ENCODE measurements at regions not wholly inside any gene's neighbourhood (a gene's known extent, or its start where the extent isn't known, plus 50 kb on each side); places are given as distances from the start of the nearest gene placed in this dataset.
"Not testable (repeated sequence)": the region's sequence is repeated elsewhere in the genome, so short reads cannot be mapped to it uniquely, and the experiment has no call there.

GRCh38 chr1:166395729-166396128 lies 228.9 kb upstream of the FAM78B start (continued):
- TF ChIP-seq, protein P1, sequence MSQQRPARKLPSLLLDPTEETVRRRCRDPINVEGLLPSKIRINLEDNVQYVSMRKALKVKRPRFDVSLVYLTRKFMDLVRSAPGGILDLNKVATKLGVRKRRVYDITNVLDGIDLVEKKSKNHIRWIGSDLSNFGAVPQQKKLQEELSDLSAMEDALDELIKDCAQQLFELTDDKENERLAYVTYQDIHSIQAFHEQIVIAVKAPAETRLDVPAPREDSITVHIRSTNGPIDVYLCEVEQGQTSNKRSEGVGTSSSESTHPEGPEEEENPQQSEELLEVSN (IDR thresholded peaks at IDR 0.05): no peak

DNA sequence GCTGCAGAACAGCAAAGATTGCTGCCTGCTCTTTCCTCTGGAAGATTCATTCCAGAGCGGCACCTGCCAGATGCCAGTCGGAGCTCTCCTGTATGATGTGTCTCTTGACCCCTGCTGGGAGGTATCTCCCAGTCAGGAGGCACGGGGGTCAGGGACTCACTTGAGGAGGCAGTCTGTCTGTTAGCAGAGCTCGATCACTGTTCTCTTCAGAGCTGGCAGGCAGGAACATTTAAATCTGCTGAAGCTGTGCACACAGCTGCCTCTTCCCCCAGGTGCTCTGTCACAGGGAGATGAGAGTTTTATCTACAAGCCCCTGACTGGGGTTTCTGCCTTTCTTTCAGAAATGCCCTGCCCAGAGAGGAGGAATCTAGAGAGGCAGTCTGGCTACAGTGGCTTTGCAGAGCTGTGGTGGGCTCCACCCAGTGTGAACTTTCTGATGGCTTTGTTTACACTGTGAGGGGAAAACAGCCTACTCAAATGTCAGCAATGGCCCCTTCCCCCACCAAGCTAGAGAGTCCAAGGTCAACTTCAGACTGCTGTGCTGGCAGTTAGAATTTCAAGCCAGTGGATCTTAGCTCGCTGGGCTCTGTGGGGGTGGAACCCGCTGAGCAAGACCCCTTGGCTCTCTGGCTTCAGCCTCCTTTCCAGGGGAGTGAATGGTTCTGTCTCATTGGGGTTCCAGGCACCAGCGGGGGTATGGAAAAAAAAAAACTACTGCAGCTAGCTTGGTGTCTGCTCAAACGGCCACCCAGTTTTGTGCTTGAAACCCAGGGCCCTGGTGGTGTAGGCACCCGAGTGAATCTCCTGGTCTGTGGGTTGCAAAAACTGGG lies 242.7 kb upstream of the FAM78B start:
- not testable (repeated sequence) for H3K27me3 ChIP-seq (replicated peaks in 1 of 4; ENCODE audit: control insufficient read depth in 3 of 4, extremely low read depth in 1 of 4, insufficient read depth in 3 of 4, low read length in 3 of 4); H3K23ac ChIP-seq (ENCODE audit: insufficient read length); H3K9me3 ChIP-seq (ENCODE audit: insufficient read depth in 2 of 2, low read depth in 1 of 2, low read length in 1 of 2); H3K4me3 ChIP-seq (ENCODE audit: extremely low read depth in 1 of 4, insufficient read depth in 2 of 4, low read depth in 3 of 4, low read length in 4 of 4); H3K23me2 ChIP-seq (ENCODE audit: low read depth, low read length); H4K8ac ChIP-seq (ENCODE audit: extremely low read depth, insufficient read depth, low read length); H2BK15ac ChIP-seq (ENCODE audit: low read length); H3K9ac ChIP-seq (replicated peaks in 1 of 4; ENCODE audit: extremely low read depth in 1 of 4, low read depth in 3 of 4, low read length in 3 of 4); H3K79me1 ChIP-seq (ENCODE audit: low read depth, low read length); H3K79me2 ChIP-seq (ENCODE audit: control insufficient read depth in 1 of 2, insufficient read depth in 2 of 2, low read length in 2 of 2); H3K4me1 ChIP-seq (replicated peaks in 1 of 4; ENCODE audit: control insufficient read depth in 3 of 4, insufficient read depth in 4 of 4, low read length in 3 of 4); H2AK5ac ChIP-seq (ENCODE audit: low read depth, low read length); H3K56ac ChIP-seq (replicated peaks; ENCODE audit: insufficient read length, low read depth, low read length); H3K4ac ChIP-seq (replicated peaks; ENCODE audit: insufficient read length, low read depth, low read length); H2BK12ac ChIP-seq (ENCODE audit: low read depth, low read length); H3K36me3 ChIP-seq (ENCODE audit: control insufficient read depth in 2 of 4, insufficient read depth in 4 of 4, low read length in 3 of 4); H4K20me1 ChIP-seq (replicated peaks in 1 of 2; ENCODE audit: control insufficient read depth in 1 of 2, insufficient read depth in 2 of 2, low read length in 2 of 2); H4K5ac ChIP-seq (ENCODE audit: insufficient read length, low read depth, low read length); FAIRE-seq; H3K14ac ChIP-seq (ENCODE audit: insufficient read length); H3K4me2 ChIP-seq (ENCODE audit: insufficient read depth in 1 of 2, low read depth in 2 of 2, low read length in 2 of 2); H2BK120ac ChIP-seq (replicated peaks; ENCODE audit: low read depth, low read length); H4K91ac ChIP-seq (replicated peaks; ENCODE audit: insufficient read length, low read length); H3K27ac ChIP-seq (ENCODE audit: low read depth, low read length); DNase-seq (ENCODE audit: low read depth in 1 of 2, low spot score in 2 of 2); H3K18ac ChIP-seq (ENCODE audit: extremely low read depth, low read length); H2BK20ac ChIP-seq (ENCODE audit: low read length); H2BK5ac ChIP-seq (ENCODE audit: low read depth, low read length)
- CTCF ChIA-PET (ENCODE audit: partially characterized antibody): interaction anchor here (0.6 to 1.6 kb wide), 5 partner anchors 19 to 885 kb away, joined by 3 to 5 read pairs (median 3); no protein-coding TSS in a partner anchor
- H2AFZ ChIP-seq (ENCODE audit: low read length): peak overlapping the region; percentile 59; the same call in 1 of the 2 replicates
- POLR2A ChIA-PET (ENCODE audit: partially characterized antibody): interaction anchor here (0.8 kb wide), 1 partner anchor 13 kb away, joined by 3 read pairs; no protein-coding TSS in a partner anchor
- 84% methylated on average over 9 of the region's 9 CpGs; no CpG with 5 or more reads in 1 of the 2 experiments for WGBS, 2 experiments (ENCODE audit: extremely low coverage in 1 of 2, insufficient coverage in 1 of 2, insufficient read length in 1 of 2, insufficient replicate concordance in 2 of 2, low coverage in 1 of 2, low lambda C conversion rate in 2 of 2, missing lambda C conversion rate in 1 of 2)

Data from H1 (cell line).